Keratinocyte (primary cell): ENCODE measurements at regions not wholly inside any gene's neighbourhood (a gene's known extent, or its start where the extent isn't known, plus 50 kb on each side); places are given as distances from the start of the nearest gene placed in this dataset.

Source experiments
- DNase-seq: peaks from one replicate; pipeline ENCODE4 v3.0.0-alpha.2; 2011; ENCODE audit warnings: low read depth, missing footprints, low spot score
- FAIRE-seq: peaks from 2 replicates; lab custom pipeline; 2011; peaks lifted over from hg19 to GRCh38; lab: Jason Lieb, UNC
- H2AFZ ChIP-seq: 2 replicates; pipeline ENCODE4 v1.6.0; 2012; ENCODE audit warnings: low read length, control low read depth, inconsistent platforms; ENCODE audit not compliant: control insufficient read depth
- H3K27ac ChIP-seq: 2 replicates; pipeline ENCODE4 v1.5.1; 2011; ENCODE audit warnings: low read length; ENCODE audit not compliant: control insufficient read depth, insufficient read depth
- H3K27me3 ChIP-seq: 3 replicates; pipeline ENCODE4 v1.6.0; 2011; ENCODE audit warnings: low read length; ENCODE audit not compliant: control insufficient read depth, insufficient read depth; ENCODE audit errors: extremely low read depth
- H3K36me3 ChIP-seq, 2 experiments: 2 replicates in 1 of 2; 3 replicates in 1 of 2; pipeline ENCODE4 v1.5.1; 2011; ENCODE audit warnings: low read length in 2 of 2, mild to moderate bottlenecking in 1 of 2; ENCODE audit not compliant: control insufficient read depth in 2 of 2, insufficient read depth in 2 of 2; ENCODE audit errors: extremely low read depth in 1 of 2
- H3K4me1 ChIP-seq: 3 replicates; pipeline ENCODE4 v1.5.1; 2011; ENCODE audit warnings: low read length; ENCODE audit not compliant: control insufficient read depth, insufficient read depth; ENCODE audit errors: extremely low read depth
- H3K4me2 ChIP-seq: 3 replicates; pipeline ENCODE4 v1.6.0; 2011; ENCODE audit warnings: low read depth, low read length; ENCODE audit not compliant: control insufficient read depth, insufficient read depth; ENCODE audit errors: extremely low read depth
- H3K4me3 ChIP-seq, 3 experiments: fragments of 200-600 bp in 1 of 3; sonication (generic) in 1 of 3; 2 replicates in 2 of 3; 3 replicates in 1 of 3; pipeline ENCODE4 v1.5.1; 2011 to 2016; ENCODE audit warnings: low read length in 3 of 3, mild to moderate bottlenecking in 3 of 3, control low read depth in 2 of 3, inconsistent platforms in 1 of 3, low read depth in 1 of 3, mixed read lengths in 1 of 3, mixed run types in 1 of 3, moderate library complexity in 1 of 3; ENCODE audit not compliant: control insufficient read depth in 2 of 3, insufficient read depth in 2 of 3; ENCODE audit errors: extremely low read depth in 1 of 3
- H3K79me2 ChIP-seq: 2 replicates; pipeline ENCODE4 v1.6.0; 2012; ENCODE audit warnings: low read length; ENCODE audit not compliant: control insufficient read depth, insufficient read depth
- H3K9ac ChIP-seq: 3 replicates; pipeline ENCODE4 v1.6.0; 2011; ENCODE audit warnings: low read length; ENCODE audit not compliant: control insufficient read depth, insufficient read depth; ENCODE audit errors: extremely low read depth
- H3K9me1 ChIP-seq: 3 replicates; pipeline ENCODE4 v1.6.0; 2011; ENCODE audit warnings: low read length; ENCODE audit not compliant: control insufficient read depth, insufficient read depth; ENCODE audit errors: extremely low read depth
- H3K9me3 ChIP-seq: 2 replicates; pipeline ENCODE4 v1.5.1; 2012; ENCODE audit warnings: low read depth, low read length; ENCODE audit not compliant: control insufficient read depth
- H4K20me1 ChIP-seq: 3 replicates; pipeline ENCODE4 v1.6.0; 2011; ENCODE audit warnings: low read length; ENCODE audit not compliant: control insufficient read depth, insufficient read depth; ENCODE audit errors: extremely low read depth
- CTCF ChIP-seq, 3 experiments: IDR thresholded peaks in 1 of 3; conservative IDR thresholded peaks in 1 of 3; optimal IDR thresholded peaks in 1 of 3; 2 replicates in 2 of 3; 3 replicates in 1 of 3; pipeline versions ENCODE3 to v1.5.1; 2011; ENCODE audit warnings: low read length in 3 of 3, mild to moderate bottlenecking in 3 of 3, moderate library complexity in 2 of 3, control low read depth in 1 of 3, inconsistent platforms in 1 of 3; ENCODE audit not compliant: insufficient read depth in 2 of 3; ENCODE audit errors: extremely low read depth in 1 of 3
- EZH2 ChIP-seq: IDR thresholded peaks from one replicate; pipeline ENCODE4 v1.6.1; 2012; ENCODE audit warnings: inconsistent platforms, mild to moderate bottlenecking, low read length, moderate library complexity
- dilution Hi-C: fragments of 300-500 bp; cut with MboI; formaldehyde crosslinking; loops from one replicate; pipeline ENCODE4 v1.7.0; 2020; ENCODE audit warnings: low sequenced_read_pairs; ENCODE audit not compliant: extremely low pct_ligation_motif_present

GRCh38 chr1:164369698-164370365 lies 189.2 kb upstream of the PBX1 start:
- dilution Hi-C loops, result no loop called here
- Histone ChIP-seq H4K20me1 (no peaks in the 10 kb centered on the region), H3K27ac (no peak overlapping the region), H3K4me3 (no peak overlapping the region), H2AFZ (no peak overlapping the region), H3K9ac (no peak overlapping the region), H3K79me2 (no peaks in the 10 kb centered on the region), H3K4me1 (no peaks in the 10 kb centered on the region), H3K4me2 (no peak overlapping the region), H3K36me3 (no peaks in the 10 kb centered on the region), H3K27me3 (no peaks in the 10 kb centered on the region), H3K9me1 (no peaks in the 10 kb centered on the region), H3K9me3 (no peaks in the 10 kb centered on the region)
- FAIRE-seq (no peak), DNase-seq (no peak)
- no peak for TF ChIP-seq CTCF (optimal IDR thresholded peaks at IDR 0.05 in 1 of 3, IDR thresholded peaks at IDR 0.05 in 1 of 3, conservative IDR thresholded peaks at IDR 0.05 in 1 of 3; ENCODE audit: extremely low read depth in 1 of 3, insufficient read depth in 2 of 3, low read length in 3 of 3)
- TF ChIP-seq EZH2, result no peak

- Histone ChIP-seq H4K20me1 (no peaks in the 10 kb centered on the region), H3K9me1 (no peaks in the 10 kb centered on the region), H3K27me3 (no peaks in the 10 kb centered on the region), H3K27ac (no peak overlapping the region), H3K36me3 (no peaks in the 10 kb centered on the region), H3K4me1 (no peaks in the 10 kb centered on the region), H3K9me3 (no peaks in the 10 kb centered on the region), H3K4me3 (no peak overlapping the region), H3K79me2 (no peaks in the 10 kb centered on the region), H3K4me2 (no peak overlapping the region), H2AFZ (no peak overlapping the region), H3K9ac (no peak overlapping the region)
- TF ChIP-seq CTCF (optimal IDR thresholded peaks at IDR 0.05 in 1 of 3, IDR thresholded peaks at IDR 0.05 in 1 of 3, conservative IDR thresholded peaks at IDR 0.05 in 1 of 3; ENCODE audit: extremely low read depth in 1 of 3, insufficient read depth in 2 of 3, low read length in 3 of 3) (no peak), EZH2 (no peak)
- FAIRE-seq, result no peak
- dilution Hi-C loops, result no loop called here
- no peak for DNase-seq
These were observed 178.1 kb upstream of the PBX1 start for GRCh38 chr1:164380893-164381292.
